Sigmoid colon (tissue), 6 donors: ENCODE measurements at regions not wholly inside any gene's neighbourhood (a gene's known extent, or its start where the extent isn't known, plus 50 kb on each side); places are given as distances from the start of the nearest gene placed in this dataset.

Source experiments
- DNase-seq: peaks from one replicate; pipeline ENCODE4 v3.0.0-alpha.2; 2019
- H3K27ac ChIP-seq, 4 donors: fragments of 200-600 bp; sonication (generic); one replicate each; pipeline ENCODE4 v1.5.1; 2016 to 2019; ENCODE audit warnings: mild to moderate bottlenecking in 1 of 4
- H3K27me3 ChIP-seq, 3 donors: fragments of 200-600 bp; sonication (generic); one replicate each; pipeline ENCODE4 v1.5.1; 2019; ENCODE audit warnings: mild to moderate bottlenecking in 1 of 3
- H3K36me3 ChIP-seq, 4 donors: fragments of 200-600 bp; sonication (generic); one replicate each; pipeline ENCODE4 v1.5.1; 2016 to 2019
- H3K4me1 ChIP-seq, 4 donors: fragments of 200-600 bp; sonication (generic); one replicate each; pipeline ENCODE4 v1.5.1; 2017 to 2019
- H3K4me3 ChIP-seq, 4 donors: fragments of 200-600 bp; sonication (generic); one replicate each; pipeline ENCODE4 v1.5.1; 2017 to 2019; ENCODE audit warnings: mild to moderate bottlenecking in 2 of 4, moderate library complexity in 1 of 4
- H3K9me3 ChIP-seq, 4 donors: fragments of 200-600 bp in 3 of 4; sonication (generic) in 3 of 4; one replicate each; pipeline versions ENCODE4 v1.5.1 to v1.6.1; 2013 to 2019
- POLR2A ChIP-seq, 2 donors: fragments of 450-650 bp; IDR thresholded peaks; one replicate each; pipeline ENCODE4 v1.6.1; 2016; ENCODE audit warnings: antibody characterized with exemption in 2 of 2, mild to moderate bottlenecking in 2 of 2, moderate library complexity in 2 of 2
- POLR2AphosphoS5 ChIP-seq, 4 donors: sonication (generic); formaldehyde crosslinking; IDR thresholded peaks; one replicate each; pipeline ENCODE4 v1.6.1; 2017; ENCODE audit warnings: antibody characterized with exemption in 4 of 4
- WGBS, 2 donors: extraction: QIAGEN DNeasy Blood & Tissue Kit; methylation state at CpG; one replicate each; pipeline ENCODE4 v1.1.7; 2013; 5-methylcytosine and 5-hydroxymethylcytosine counted together
- intact Hi-C: fragments of 100-400 bp; cut with DNase I; formaldehyde crosslinking; loops from one replicate; pipeline ENCODE4 v1.15.1; 2023
- donor health status: healthy with polysubstance abuse.
- donor health status: healthy.

DNA sequence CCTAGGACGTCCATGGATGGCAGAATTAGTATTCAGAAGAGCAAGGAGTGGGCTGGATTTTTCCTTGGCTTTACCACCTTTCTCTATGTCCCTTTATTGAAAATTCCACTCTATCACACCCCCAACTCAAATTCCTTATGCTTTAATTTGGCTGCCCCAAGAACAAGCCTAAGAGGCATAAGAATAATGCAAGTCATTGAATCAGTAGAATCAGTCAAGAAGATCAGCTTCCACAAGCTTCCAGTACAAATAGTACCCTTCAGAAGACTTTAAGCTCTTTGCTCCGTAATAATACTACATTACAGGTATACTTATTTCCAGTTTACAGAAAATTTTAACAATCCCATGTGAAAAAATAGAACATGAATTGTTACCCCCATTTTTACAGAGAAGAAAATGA, 51.0 kb upstream of the SNAP25 start:
- WGBS, 2 donors: 79 to 83% methylated on average over 2 of the region's 2 CpGs
- H3K27ac ChIP-seq: no peak overlapping the region
- H3K4me3 ChIP-seq: no peak overlapping the region
- intact Hi-C loops: no loop called here
- no peaks in the 10 kb centered on the region for H3K36me3 ChIP-seq
- peaks cover 0 to 10% (median 7%) of the 10 kb centered on the region in 4 donors for H3K4me1 ChIP-seq
- H3K9me3 ChIP-seq: no peaks in the 10 kb centered on the region
- TF ChIP-seq POLR2A (IDR thresholded peaks at IDR 0.05) (no peak), POLR2AphosphoS5 (IDR thresholded peaks at IDR 0.05) (no peak)
- peaks cover 0 to 16% (median 0%) of the 10 kb centered on the region in 3 donors for H3K27me3 ChIP-seq
- DNase-seq: no peak
